Hematopoietic multipotent progenitor cell treated with erythropoietin and hydrocortisone succinate and interleukin-3 and kit ligand, for 6 days (in vitro differentiated cells): ENCODE measurements at regions not wholly inside any gene's neighbourhood (a gene's known extent, or its start where the extent isn't known, plus 50 kb on each side); places are given as distances from the start of the nearest gene placed in this dataset.

Source experiments
- DNase-seq: peaks from one replicate; pipeline ENCODE4 v3.0.0-alpha.2; 2015

DNA sequence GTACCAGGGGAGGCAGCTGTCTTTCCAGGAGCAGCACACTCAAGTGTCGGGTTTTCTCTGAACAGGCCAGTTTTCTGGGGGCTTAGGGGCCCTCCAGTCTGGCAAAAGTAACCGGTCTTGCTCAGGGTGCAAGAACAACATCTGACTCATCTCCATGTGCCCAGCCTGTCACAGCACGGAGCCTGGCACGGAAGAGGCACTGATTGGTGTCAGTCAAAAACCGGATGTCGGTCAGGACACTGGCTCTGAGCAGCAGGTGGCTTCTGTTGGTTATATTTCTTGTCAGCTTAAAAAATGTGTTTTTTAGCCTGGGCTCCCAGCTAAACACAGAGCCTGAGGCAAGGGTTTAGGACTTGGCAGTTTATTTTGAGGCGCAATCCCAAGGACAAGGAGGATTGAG, 139.9 kb downstream of the FBLN2 start:
- DNase-seq = no peak

- no peak for DNase-seq
Measured at GRCh38 chr3:13688034-13688433, 139.1 kb downstream of the FBLN2 start.
